ENCODE measurements at regions not wholly inside any gene's neighbourhood (a gene's known extent, or its start where the extent isn't known, plus 50 kb on each side); places are given as distances from the start of the nearest gene placed in this dataset.

GRCh38 chr9:21657966-21658667, 144.3 kb upstream of the MTAP start:
- no peaks in the 10 kb centered on the region for H3K4me1 ChIP-seq
- H3K4me3 ChIP-seq (ENCODE audit: low read depth, low read length) = no peak overlapping the region
- 0 out of 2 replicates have a peak, but pooled peaks cover 4% of the 10 kb centered on the region for H3K27me3 ChIP-seq
- H3K36me3 ChIP-seq = no peaks in the 10 kb centered on the region
- no peak for TF ChIP-seq CTCF (IDR thresholded peaks at IDR 0.05; ENCODE audit: low read depth, low read length)
- no peak for DNase-seq
- H3K9me3 ChIP-seq = no peaks in the 10 kb centered on the region

- Histone ChIP-seq H3K27me3 (0 out of 2 replicates have a peak, but pooled peaks cover 4% of the 10 kb centered on the region), H3K9me3 (no peaks in the 10 kb centered on the region), H3K4me3 (ENCODE audit: low read depth, low read length) (no peak overlapping the region), H3K36me3 (no peaks in the 10 kb centered on the region), H3K4me1 (no peaks in the 10 kb centered on the region)
- no peak for TF ChIP-seq CTCF (IDR thresholded peaks at IDR 0.05; ENCODE audit: low read depth, low read length)
- no peak for DNase-seq
Measured at GRCh38 chr9:21660976-21661375, 141.5 kb upstream of the MTAP start.

GRCh38 chr9:21661626-21662025, 140.8 kb upstream of the MTAP start:
- no peaks in the 10 kb centered on the region for H3K9me3 ChIP-seq
- DNase-seq = no peak
- no peak overlapping the region for H3K4me3 ChIP-seq (ENCODE audit: low read depth, low read length)
- H3K27me3 ChIP-seq = 0 out of 2 replicates have a peak, but pooled peaks cover 4% of the 10 kb centered on the region
- H3K4me1 ChIP-seq = no peaks in the 10 kb centered on the region
- H3K36me3 ChIP-seq = no peaks in the 10 kb centered on the region
- TF ChIP-seq CTCF (IDR thresholded peaks at IDR 0.05; ENCODE audit: low read depth, low read length) = no peak

- no peaks in the 10 kb centered on the region; the same call in 1 of the 2 replicates for H3K27me3 ChIP-seq
- no peak for DNase-seq
- H3K36me3 ChIP-seq = no peaks in the 10 kb centered on the region
- no peaks in the 10 kb centered on the region for H3K4me1 ChIP-seq
- TF ChIP-seq CTCF (IDR thresholded peaks at IDR 0.05; ENCODE audit: low read depth, low read length) = no peak
- H3K9me3 ChIP-seq = no peaks in the 10 kb centered on the region
- no peak overlapping the region for H3K4me3 ChIP-seq (ENCODE audit: low read depth, low read length)
Measured at GRCh38 chr9:21668516-21668915, 133.9 kb upstream of the MTAP start.

GRCh38 chr9:21669701-21670100, 132.7 kb upstream of the MTAP start:
- Histone ChIP-seq H3K27me3 (no peaks in the 10 kb centered on the region; the same call in 1 of the 2 replicates), H3K4me3 (ENCODE audit: low read depth, low read length) (no peak overlapping the region), H3K9me3 (no peaks in the 10 kb centered on the region), H3K4me1 (no peaks in the 10 kb centered on the region), H3K36me3 (no peaks in the 10 kb centered on the region)
- TF ChIP-seq CTCF (IDR thresholded peaks at IDR 0.05; ENCODE audit: low read depth, low read length) = no peak
- no peak for DNase-seq

- Histone ChIP-seq H3K4me1 (no peaks in the 10 kb centered on the region), H3K27me3 (no peaks in the 10 kb centered on the region; the same call in none of the 2 replicates), H3K9me3 (no peaks in the 10 kb centered on the region), H3K4me3 (ENCODE audit: low read depth, low read length) (no peak overlapping the region), H3K36me3 (no peaks in the 10 kb centered on the region)
- no peak for DNase-seq
- TF ChIP-seq CTCF (IDR thresholded peaks at IDR 0.05; ENCODE audit: low read depth, low read length) = no peak
Measured at GRCh38 chr9:21670374-21670773, 132.1 kb upstream of the MTAP start.
